GM19372 (cell line): ENCODE measurements at regions not wholly inside any gene's neighbourhood (a gene's known extent, or its start where the extent isn't known, plus 50 kb on each side); places are given as distances from the start of the nearest gene placed in this dataset.

Source experiments
- ATAC-seq: cut with Tn5 transposase; IDR thresholded peaks from one replicate; pipeline ENCODE4 v1.9.1; 2021; ENCODE audit warnings: mild to moderate bottlenecking, low read depth, moderate library complexity; ENCODE audit not compliant: unreplicated experiment

GRCh38 chr14:38777401-38777800, 325.6 kb downstream of the SEC23A start:
- no peak for ATAC-seq

GRCh38 chr14:38775986-38776385, 327.0 kb downstream of the SEC23A start:
- ATAC-seq = no peak

- ATAC-seq = no peak
These were observed 328.9 kb downstream of the SEC23A start for GRCh38 chr14:38774162-38774561.

DNA sequence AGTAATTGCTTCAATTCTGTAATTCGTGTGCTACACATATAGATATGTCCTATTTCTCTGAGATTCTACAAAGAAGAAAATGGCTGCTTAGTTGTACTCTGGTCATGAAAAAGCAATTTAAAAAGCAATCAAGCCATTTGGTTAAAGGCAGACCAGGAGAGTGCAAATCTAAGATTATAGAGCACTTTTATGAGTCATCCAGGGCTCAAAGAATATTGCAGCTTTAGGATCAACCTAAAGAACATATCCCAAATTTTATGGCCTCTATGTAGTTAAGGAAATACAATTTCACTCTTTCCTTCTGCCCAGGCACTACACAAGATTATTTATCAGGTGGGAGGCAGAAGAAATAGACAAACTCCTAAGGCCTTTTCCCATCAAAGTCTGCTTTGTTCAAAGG, 332.8 kb downstream of the SEC23A start:
- ATAC-seq = no peak

DNA sequence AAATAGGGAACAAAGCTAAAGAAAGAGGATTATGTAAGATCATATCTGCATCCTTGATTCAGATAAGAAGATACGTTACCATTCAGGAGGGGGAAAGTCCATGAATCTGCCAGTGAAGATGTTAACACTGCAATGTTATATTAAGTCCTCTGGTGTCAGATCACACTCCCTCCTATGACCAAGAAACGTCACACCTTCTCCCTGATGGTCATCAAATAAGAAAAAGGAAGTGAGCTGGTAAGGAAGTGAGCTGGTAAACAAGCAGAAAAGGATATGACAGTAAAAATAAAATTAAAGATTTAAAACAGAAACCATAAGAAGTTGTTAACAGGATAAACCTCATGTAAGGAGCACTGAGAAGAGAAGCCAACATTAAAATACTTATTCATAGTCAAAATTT, 340.2 kb downstream of the SEC23A start:
- ATAC-seq = no peak

- ATAC-seq = no peak
These were observed 340.6 kb downstream of the SEC23A start for GRCh38 chr14:38762426-38762825.

GRCh38 chr14:38761033-38761432, 342.0 kb downstream of the SEC23A start:
- ATAC-seq = no peak

DNA sequence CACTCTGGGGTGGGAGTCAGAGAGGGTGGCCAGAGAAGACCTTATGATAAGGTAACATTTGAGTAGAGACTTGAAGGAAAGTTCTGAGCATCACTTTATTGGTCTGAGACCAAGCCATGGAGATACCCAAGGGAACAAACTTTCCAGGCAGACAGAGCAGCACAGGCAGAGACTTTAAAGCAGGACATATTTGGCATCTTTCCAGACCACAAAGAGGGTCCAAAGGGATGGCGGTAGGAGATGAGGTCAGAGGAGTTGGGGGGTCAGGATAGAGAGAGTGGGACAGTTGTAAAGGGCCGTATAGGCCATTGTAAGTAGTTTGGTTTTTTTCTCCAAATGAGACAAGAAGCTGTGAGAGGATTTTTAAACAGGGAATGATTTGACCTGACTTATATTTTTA, 344.4 kb downstream of the SEC23A start:
- ATAC-seq = no peak

DNA sequence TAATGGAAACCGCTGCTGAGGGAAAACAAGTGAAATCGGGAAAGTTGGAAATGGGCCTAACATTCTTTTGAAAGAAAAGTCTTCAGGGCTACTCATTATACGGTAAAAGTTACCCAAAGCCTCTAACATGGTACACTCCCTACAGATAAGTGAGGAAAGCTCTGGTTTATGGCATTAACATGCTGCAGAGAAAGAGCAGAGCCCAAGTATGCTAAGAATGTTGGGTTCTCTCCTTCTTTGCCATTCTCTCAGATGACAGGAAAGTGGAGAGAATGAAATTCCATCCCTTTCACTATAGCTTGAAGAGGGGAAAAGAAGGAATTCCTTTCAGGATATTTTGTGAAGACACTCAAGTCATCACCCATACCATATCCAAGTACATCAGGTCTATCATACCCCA, 348.0 kb downstream of the SEC23A start:
- ATAC-seq = no peak

DNA sequence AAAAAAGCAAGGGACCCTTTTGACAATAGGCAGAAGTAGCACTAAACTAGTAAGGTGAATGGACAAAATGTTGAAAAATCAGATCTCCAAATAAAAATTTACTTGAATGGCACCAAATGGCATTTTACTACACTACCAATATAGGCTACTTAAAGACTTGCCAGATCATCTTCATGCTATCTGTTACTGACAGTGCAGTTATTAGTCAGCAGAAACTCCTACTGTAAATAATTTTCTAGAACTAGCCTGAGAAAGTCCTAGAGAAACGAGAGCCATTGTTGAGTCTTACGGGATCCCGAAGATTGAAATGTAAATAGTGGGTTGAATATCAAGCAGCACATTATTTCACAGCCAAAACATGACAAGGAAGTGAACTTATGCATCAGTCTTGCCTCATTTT, 350.3 kb downstream of the SEC23A start:
- ATAC-seq = no peak

- ATAC-seq = no peak
These were observed 350.7 kb downstream of the SEC23A start for GRCh38 chr14:38752341-38752740.

DNA sequence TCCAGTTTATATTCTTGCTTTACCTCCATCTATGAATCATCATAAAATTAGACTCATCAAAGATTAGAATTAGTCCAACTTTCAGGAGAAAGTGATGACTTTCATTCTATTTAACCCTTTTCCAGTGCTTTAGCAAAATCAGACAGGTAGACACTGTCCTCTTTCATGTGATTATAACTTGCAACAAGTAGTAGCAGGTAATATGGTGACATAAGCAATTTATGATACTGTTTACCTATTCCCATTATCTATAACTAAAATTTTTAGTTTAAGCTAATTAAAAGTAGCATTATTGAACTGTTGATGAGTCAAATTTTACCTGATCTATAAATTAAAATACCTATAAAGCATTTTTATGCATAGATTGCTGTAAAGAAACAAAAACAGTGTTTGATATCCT, 351.6 kb downstream of the SEC23A start:
- no peak for ATAC-seq

DNA sequence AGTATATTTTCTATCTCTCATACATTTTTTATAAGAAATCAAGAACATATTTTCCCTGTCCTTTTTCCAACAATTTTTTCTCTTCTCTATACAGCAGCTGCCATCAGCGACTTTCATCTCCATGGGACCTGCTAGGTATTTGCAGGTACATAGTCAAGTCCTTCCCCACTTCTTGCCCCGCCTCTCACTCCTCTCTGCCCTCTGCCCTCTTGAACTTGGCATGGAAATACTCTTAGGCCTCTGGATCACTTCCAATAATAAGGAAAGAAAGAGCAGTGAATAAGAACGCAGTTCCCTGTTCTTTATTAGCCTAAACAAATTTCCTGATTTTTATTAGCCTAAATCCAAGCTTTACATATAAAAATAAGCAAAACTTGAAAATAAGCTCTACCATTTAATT, 353.1 kb downstream of the SEC23A start:
- no peak for ATAC-seq

DNA sequence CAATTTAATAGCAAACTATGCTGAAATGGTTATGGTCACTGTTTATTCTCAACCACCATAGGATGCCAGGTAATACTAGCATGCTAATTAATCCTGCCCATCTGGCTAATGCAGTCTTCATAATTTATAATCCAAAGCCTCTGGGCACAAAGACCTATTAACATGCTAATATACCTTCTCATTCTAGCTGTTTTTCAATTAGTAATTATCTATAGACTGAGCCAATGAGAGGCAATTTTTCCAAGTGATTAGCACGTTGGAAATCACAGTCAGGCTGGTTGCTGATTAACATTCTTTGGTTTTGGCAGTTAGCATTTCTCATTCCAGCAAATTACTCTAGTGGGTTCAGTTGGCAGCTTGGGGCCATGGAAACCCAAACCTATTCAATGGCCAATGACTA, 357.2 kb downstream of the SEC23A start:
- no peak for ATAC-seq

DNA sequence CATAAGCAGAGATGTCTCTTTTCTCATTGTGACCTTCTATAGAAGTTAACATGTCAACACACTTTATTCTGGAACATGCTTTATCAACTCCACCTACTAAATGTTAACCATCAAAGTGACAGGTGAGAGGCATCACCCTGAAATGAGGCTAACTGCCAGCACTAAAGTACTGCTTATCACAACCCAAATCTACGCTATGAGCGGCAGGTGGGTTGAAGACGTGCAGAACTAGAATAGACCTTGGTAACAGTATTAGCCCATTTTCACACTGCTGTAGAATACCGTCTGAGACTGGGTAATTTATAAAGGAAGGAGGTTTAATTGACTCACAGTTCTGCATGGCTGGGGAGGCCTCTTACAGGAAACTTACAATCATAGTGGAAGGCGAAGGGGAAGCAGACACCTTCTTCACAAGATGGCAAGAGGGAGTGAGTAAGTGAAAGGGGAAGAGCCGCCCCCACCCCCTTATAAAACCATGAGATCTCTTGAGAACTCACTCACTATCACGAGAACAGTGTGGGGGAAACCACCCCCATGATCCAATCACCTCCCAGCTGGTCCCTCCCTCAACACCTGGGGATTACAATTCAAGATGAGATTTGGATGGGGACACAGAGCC, 359.0 kb downstream of the SEC23A start:
- no peak for ATAC-seq

DNA sequence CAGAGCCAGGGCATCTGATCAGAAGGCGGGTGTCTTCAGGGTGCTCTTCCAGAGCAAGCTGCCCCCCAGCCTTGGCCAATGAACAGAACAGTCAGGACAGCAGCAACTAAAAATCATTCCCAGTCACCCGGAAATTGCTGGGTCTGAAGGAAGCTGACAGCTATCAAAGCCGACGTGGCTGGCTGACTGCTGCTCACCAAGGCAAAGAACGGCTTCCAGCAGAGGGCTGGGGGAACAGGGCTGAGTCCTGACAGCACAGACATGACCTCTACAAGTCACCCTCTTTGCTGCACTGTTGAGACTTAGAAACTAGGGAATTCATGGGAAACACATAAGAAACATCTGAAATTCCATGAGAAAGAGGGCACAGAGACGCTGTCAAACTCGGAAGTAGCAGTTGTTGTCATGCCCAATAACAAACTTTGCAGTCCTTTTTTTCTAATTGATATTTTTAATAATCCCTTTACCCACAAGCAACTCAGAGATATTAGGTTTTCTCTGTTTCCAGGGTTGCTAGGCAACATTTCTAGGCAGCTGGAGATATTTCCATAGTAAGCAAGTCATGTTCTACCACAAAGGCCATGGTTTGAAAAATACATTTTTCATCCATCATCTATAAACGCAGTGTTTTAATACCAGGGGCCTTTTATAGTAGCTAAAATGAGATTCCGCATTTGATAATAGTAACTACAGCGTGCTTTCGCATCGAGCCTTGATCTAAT, 365.2 kb downstream of the SEC23A start:
- no peak for ATAC-seq

GRCh38 chr14:38735005-38735404, 368.0 kb downstream of the SEC23A start:
- ATAC-seq = no peak

DNA sequence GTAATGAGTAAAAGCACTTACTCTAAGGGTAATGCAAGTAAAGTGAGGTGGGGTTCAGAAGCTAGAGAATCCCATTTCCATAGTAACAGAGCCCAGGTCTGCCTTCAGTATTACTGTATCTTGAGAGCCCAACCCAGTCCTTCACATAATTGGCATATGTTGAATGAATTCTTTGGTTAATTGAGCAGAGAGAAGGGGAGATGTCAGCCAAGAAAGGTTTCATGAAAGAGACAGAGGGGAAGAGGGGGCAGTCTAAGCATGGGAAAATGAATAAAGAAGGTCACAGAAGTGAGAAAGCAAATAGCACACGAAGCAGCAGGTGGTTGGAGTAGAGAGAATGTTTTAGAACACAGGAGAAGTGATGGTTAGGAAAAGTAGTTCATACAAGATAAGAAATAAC, 371.1 kb downstream of the SEC23A start:
- ATAC-seq = no peak

GRCh38 chr14:38730420-38730819, 372.6 kb downstream of the SEC23A start:
- ATAC-seq = no peak

DNA sequence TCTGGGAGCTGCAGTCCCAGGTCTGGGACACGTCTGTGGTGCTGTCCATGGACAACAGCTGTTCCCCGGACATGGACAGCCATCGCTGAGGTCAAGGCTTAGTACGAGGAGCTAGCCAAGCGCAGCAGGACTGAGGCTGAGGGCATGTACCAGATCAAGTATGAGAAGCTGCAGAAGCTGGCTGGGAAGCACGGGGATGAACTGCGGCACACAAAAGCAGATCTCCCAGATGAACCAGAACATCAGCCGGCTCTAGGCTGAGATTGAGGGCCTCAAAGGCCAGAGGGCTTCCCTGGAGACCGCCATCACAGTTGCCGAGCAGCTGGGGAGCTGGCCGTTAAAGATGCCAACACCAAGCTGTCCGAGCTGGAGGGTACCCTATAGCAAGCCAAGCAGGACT, 375.3 kb downstream of the SEC23A start:
- no peak for ATAC-seq

GRCh38 chr14:38724621-38725020, 378.4 kb downstream of the SEC23A start:
- ATAC-seq = no peak

DNA sequence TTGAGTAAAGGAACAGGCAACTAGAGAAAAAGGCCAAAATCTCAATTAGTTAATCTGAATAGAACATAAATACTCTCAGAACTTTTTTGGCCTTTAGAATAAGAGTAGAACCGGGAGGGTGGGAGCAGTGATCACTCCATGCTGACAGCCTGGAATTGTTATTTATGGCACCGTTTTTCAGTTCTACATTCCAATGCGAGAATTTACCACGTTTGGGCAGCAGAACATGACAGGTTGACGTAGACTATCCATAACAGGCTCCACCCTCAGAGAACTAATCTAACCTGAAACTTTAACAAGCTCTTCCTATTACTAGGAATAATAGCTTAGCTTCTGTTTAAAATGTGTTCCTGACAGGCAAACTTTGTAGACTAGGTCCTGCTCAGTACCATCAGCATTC, 379.1 kb downstream of the SEC23A start:
- ATAC-seq = no peak
